ENCODE measurements at regions not wholly inside any gene's neighbourhood (a gene's known extent, or its start where the extent isn't known, plus 50 kb on each side); places are given as distances from the start of the nearest gene placed in this dataset.
A peak's percentile ranks its signal among the peaks of the same experiment; 100 is the strongest.

DNA sequence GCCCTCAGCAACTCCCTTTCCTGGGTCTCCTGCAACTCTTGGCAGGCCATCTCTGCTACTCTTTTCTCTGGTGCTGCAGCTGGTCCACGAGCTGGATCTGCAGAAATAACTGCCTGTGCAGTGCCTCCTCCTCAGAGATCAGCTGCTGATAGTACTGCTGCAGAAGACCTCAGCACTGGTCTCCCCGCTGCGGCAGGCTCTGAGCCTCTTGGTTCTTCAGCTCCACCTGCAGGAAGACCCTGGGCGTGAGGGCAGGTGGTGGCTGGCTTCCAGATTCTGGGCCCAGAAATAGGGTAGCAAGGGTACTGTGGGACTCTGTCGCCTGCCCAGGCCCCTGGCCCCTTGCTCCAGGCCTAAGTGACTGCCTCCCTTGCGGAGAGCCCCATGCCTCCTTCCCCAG, 79.7 kb upstream of the C2CD4B start:
- TF ChIP-seq CTCF (IDR thresholded peaks at IDR 0.05; ENCODE audit: low read depth, low read length) (peak; percentile 55), EZH2phosphoT487 (IDR thresholded peaks at IDR 0.05; ENCODE audit: low read depth) (no peak)
- Histone ChIP-seq H3K4me3 (ENCODE audit: low read length) (no peak overlapping the region), H3K36me3 (replicated peaks; ENCODE audit: low read depth, low read length) (no peaks in the 10 kb centered on the region), H3K27ac (ENCODE audit: low read length) (no peak overlapping the region), H3K9me3 (ENCODE audit: insufficient read depth, low read length) (no peaks in the 10 kb centered on the region), H3K79me2 (ENCODE audit: low read length) (no peaks in the 10 kb centered on the region), H2AFZ (ENCODE audit: low read depth, low read length) (no peak overlapping the region), H4K20me1 (ENCODE audit: insufficient read depth, low read length) (no peaks in the 10 kb centered on the region), H3K27me3 (ENCODE audit: low read depth, low read length) (no peaks in the 10 kb centered on the region), H3K4me1 (ENCODE audit: low read length) (peaks cover 51% of the 10 kb centered on the region), H3K9ac (ENCODE audit: low read length) (no peak overlapping the region), H3K4me2 (ENCODE audit: low read length) (0 out of 2 replicates have a peak overlapping the region, but pooled peaks have one; percentile 3)

DNA sequence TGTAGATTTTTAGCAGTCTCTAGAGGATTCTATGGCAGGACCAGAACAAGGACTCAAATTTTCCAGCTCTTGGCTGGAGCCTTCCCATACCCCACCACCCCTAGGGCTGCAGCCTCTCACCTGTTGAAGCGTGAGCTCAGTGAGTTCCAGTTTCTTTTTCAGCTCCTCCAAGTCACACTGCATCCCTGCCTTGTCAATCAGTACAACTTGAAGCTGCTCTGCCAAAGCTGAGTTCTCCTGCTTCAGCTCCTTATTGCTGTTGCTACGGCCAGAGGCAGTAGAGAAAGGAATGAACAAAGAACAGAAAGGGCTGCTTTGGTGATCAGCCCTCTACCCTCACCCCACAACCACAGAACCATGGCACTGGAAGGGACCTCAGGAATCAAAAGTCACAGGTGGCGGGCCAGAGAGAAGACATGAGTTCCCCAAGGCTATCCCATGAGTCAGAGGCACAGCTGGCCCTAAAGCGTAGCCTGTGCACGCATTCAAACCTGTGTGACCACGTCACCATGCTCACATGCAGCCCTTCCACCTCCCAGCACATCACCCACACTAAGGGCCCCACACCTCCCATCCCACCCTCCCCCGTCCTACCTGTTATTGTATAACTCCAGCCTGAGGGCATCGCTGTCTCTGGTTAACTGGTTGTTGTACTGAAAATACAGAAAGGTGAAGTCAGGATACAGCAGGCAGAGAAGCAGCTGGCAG, 83.3 kb upstream of the C2CD4B start:
- H3K4me3 ChIP-seq (ENCODE audit: low read length), result no peak overlapping the region
- H2AFZ ChIP-seq (ENCODE audit: low read depth, low read length), result no peak overlapping the region
- no peak for TF ChIP-seq CTCF (IDR thresholded peaks at IDR 0.05; ENCODE audit: low read depth, low read length)
- H3K4me1 ChIP-seq (ENCODE audit: low read length), result peaks cover 16% of the 10 kb centered on the region
- no peak overlapping the region for H3K9ac ChIP-seq (ENCODE audit: low read length)
- no peak overlapping the region for H3K4me2 ChIP-seq (ENCODE audit: low read length)
- H3K27me3 ChIP-seq (ENCODE audit: low read depth, low read length), result no peaks in the 10 kb centered on the region
- H3K9me3 ChIP-seq (ENCODE audit: insufficient read depth, low read length), result no peaks in the 10 kb centered on the region
- H4K20me1 ChIP-seq (ENCODE audit: insufficient read depth, low read length), result no peaks in the 10 kb centered on the region
- H3K27ac ChIP-seq (ENCODE audit: low read length), result no peak overlapping the region
- H3K36me3 ChIP-seq (replicated peaks; ENCODE audit: low read depth, low read length), result no peaks in the 10 kb centered on the region
- no peaks in the 10 kb centered on the region for H3K79me2 ChIP-seq (ENCODE audit: low read length)

DNA sequence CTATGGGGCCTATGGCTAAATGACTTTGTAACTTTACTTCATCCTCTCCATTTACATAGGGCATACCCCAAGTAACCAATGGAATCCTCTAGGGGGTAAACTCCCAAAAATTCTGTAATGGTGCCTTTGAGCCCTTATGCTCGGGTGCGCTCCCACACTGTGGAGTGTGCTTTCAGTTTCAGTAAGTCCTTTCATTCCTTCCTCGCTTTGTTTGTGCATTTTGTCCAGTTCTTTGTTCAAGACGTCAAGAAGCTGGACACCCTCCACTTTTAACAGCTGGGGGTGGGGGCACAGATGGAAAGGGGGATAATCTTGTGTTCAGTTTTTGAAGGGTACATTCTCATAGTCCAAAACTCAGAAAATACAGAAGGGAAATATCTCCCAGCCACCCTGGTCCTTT, 84.4 kb upstream of the C2CD4B start:
- Histone ChIP-seq H2AFZ (ENCODE audit: low read depth, low read length) (no peak overlapping the region), H3K36me3 (replicated peaks; ENCODE audit: low read depth, low read length) (no peaks in the 10 kb centered on the region), H3K9me3 (ENCODE audit: insufficient read depth, low read length) (no peaks in the 10 kb centered on the region)

DNA sequence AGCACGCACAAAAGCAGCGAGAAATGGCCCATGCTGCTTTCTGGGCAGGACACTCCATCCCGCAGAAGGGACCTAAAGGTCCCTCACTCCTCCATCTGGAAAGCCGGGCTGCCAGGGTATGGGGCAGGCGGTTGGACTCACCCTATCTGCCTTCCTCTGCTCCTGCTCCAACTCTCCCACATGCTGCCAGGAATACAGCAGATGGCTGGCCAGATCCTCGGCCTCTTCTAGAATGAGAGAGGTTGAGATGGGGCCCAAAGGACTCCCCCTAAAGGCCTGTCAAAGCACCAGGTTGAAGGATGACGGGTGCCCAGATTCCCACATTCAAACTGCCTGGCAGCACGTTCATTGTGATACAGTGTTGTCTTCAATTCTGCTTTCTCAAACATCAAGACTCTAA, 85.1 kb upstream of the C2CD4B start:
- TF ChIP-seq CTCF (IDR thresholded peaks at IDR 0.05; ENCODE audit: low read depth, low read length) (no peak), EZH2phosphoT487 (IDR thresholded peaks at IDR 0.05; ENCODE audit: low read depth) (no peak)
- no peaks in the 10 kb centered on the region for H3K27me3 ChIP-seq (ENCODE audit: low read depth, low read length)
- no peaks in the 10 kb centered on the region for H3K9me3 ChIP-seq (ENCODE audit: insufficient read depth, low read length)
- H3K4me3 ChIP-seq (ENCODE audit: low read length), result no peak overlapping the region
- no peaks in the 10 kb centered on the region for H3K36me3 ChIP-seq (replicated peaks; ENCODE audit: low read depth, low read length)
- H3K9ac ChIP-seq (ENCODE audit: low read length), result no peak overlapping the region
- H2AFZ ChIP-seq (ENCODE audit: low read depth, low read length), result no peak overlapping the region
- H4K20me1 ChIP-seq (ENCODE audit: insufficient read depth, low read length), result no peaks in the 10 kb centered on the region
- H3K27ac ChIP-seq (ENCODE audit: low read length), result no peak overlapping the region
- no peak overlapping the region for H3K4me2 ChIP-seq (ENCODE audit: low read length)
- peaks cover 2% of the 10 kb centered on the region; the same call in 1 of the 2 replicates for H3K4me1 ChIP-seq (ENCODE audit: low read length)
- no peaks in the 10 kb centered on the region for H3K79me2 ChIP-seq (ENCODE audit: low read length)

More for the DNA sequence above, 84.4 kb upstream of the C2CD4B start:
- no peak overlapping the region for H3K27ac ChIP-seq (ENCODE audit: low read length)
- no peaks in the 10 kb centered on the region for H3K79me2 ChIP-seq (ENCODE audit: low read length)
- peaks cover 8% of the 10 kb centered on the region for H3K4me1 ChIP-seq (ENCODE audit: low read length)
- H3K9ac ChIP-seq (ENCODE audit: low read length), result no peak overlapping the region
- no peaks in the 10 kb centered on the region for H4K20me1 ChIP-seq (ENCODE audit: insufficient read depth, low read length)
- no peak overlapping the region for H3K4me2 ChIP-seq (ENCODE audit: low read length)
- H3K4me3 ChIP-seq (ENCODE audit: low read length), result no peak overlapping the region
- TF ChIP-seq EZH2phosphoT487 (IDR thresholded peaks at IDR 0.05; ENCODE audit: low read depth) (no peak), CTCF (IDR thresholded peaks at IDR 0.05; ENCODE audit: low read depth, low read length) (no peak)
- H3K27me3 ChIP-seq (ENCODE audit: low read depth, low read length), result no peaks in the 10 kb centered on the region

Data from OCI-LY3 (cell line).